Chondrocyte (in vitro differentiated cells): ENCODE measurements at regions not wholly inside any gene's neighbourhood (a gene's known extent, or its start where the extent isn't known, plus 50 kb on each side); places are given as distances from the start of the nearest gene placed in this dataset.

ENCODE experiments used
- DNase-seq: peaks from one replicate; pipeline ENCODE4 v3.0.0; 2021; ENCODE audit warnings: mixed read lengths, low spot score
- H3K27ac Mint-ChIP-seq: one replicate; pipeline ENCODE4 v1.8.0; 2021; ENCODE audit warnings: mild to moderate bottlenecking, moderate library complexity, mixed read lengths; ENCODE audit not compliant: unreplicated experiment
- H3K27me3 Mint-ChIP-seq: 2 replicates; pipeline ENCODE4 v1.8.0; 2021; ENCODE audit warnings: low read depth, mixed read lengths
- H3K36me3 Mint-ChIP-seq: 2 replicates; pipeline ENCODE4 v1.8.0; 2021; ENCODE audit warnings: low read depth, mixed read lengths
- H3K4me1 Mint-ChIP-seq: 2 replicates; pipeline ENCODE4 v1.8.0; 2021; ENCODE audit warnings: low read depth, mild to moderate bottlenecking, mixed read lengths
- H3K4me3 Mint-ChIP-seq: one replicate; pipeline ENCODE4 v1.8.0; 2021; ENCODE audit warnings: mild to moderate bottlenecking, moderate library complexity, mixed read lengths; ENCODE audit not compliant: unreplicated experiment
- H3K9me3 Mint-ChIP-seq: 2 replicates; pipeline ENCODE4 v1.8.0; 2021; ENCODE audit warnings: low read depth, mixed read lengths
- CTCF ChIP-seq: fragments of 200-600 bp; sonication (generic); IDR thresholded peaks from 2 replicates; pipeline ENCODE4 v1.5.0; 2021; ENCODE audit warnings: antibody characterized with exemption, mild to moderate bottlenecking, moderate library complexity

GRCh38 chr22:48318575-48319320 is 1508.9 kb downstream of the BRD1 start:
- H3K36me3 Mint-ChIP-seq: no peaks in the 10 kb centered on the region
- no peak for TF ChIP-seq CTCF
- DNase-seq: no peak
- peaks cover under 1% of the 10 kb centered on the region for H3K9me3 Mint-ChIP-seq
- no peak overlapping the region for H3K27ac Mint-ChIP-seq
- no peak overlapping the region for H3K4me3 Mint-ChIP-seq
- peaks cover 4% of the 10 kb centered on the region for H3K4me1 Mint-ChIP-seq
- H3K27me3 Mint-ChIP-seq: peaks cover 21% of the 10 kb centered on the region

- Mint-ChIP-seq H3K4me1 (peaks cover 4% of the 10 kb centered on the region), H3K27ac (no peak overlapping the region), H3K27me3 (peaks cover 21% of the 10 kb centered on the region), H3K36me3 (no peaks in the 10 kb centered on the region), H3K9me3 (peaks cover 5% of the 10 kb centered on the region), H3K4me3 (no peak overlapping the region)
- DNase-seq: no peak
- TF ChIP-seq CTCF: no peak
Measured at GRCh38 chr22:48318173-48318572, 1509.5 kb downstream of the BRD1 start.

GRCh38 chr22:48316257-48317250 is 1511.1 kb downstream of the BRD1 start:
- Mint-ChIP-seq H3K4me1 (peaks cover 4% of the 10 kb centered on the region), H3K27me3 (peaks cover 21% of the 10 kb centered on the region), H3K27ac (no peak overlapping the region), H3K4me3 (no peak overlapping the region), H3K9me3 (peaks cover 17% of the 10 kb centered on the region), H3K36me3 (no peaks in the 10 kb centered on the region)
- peak; percentile 84 for DNase-seq
- TF ChIP-seq CTCF: no peak

GRCh38 chr22:48315439-48316256 is 1512.0 kb downstream of the BRD1 start:
- H3K27me3 Mint-ChIP-seq: peaks cover 21% of the 10 kb centered on the region
- DNase-seq: peak; percentile 90
- H3K9me3 Mint-ChIP-seq: peaks cover 21% of the 10 kb centered on the region
- no peak overlapping the region for H3K27ac Mint-ChIP-seq
- H3K4me3 Mint-ChIP-seq: no peak overlapping the region
- TF ChIP-seq CTCF: no peak
- peaks cover 1% of the 10 kb centered on the region for H3K36me3 Mint-ChIP-seq
- no peaks in the 10 kb centered on the region for H3K4me1 Mint-ChIP-seq
